ENCODE measurements at regions not wholly inside any gene's neighbourhood (a gene's known extent, or its start where the extent isn't known, plus 50 kb on each side); places are given as distances from the start of the nearest gene placed in this dataset.
"Not testable (repeated sequence)": the region's sequence is repeated elsewhere in the genome, so short reads cannot be mapped to it uniquely, and the experiment has no call there.

DNA sequence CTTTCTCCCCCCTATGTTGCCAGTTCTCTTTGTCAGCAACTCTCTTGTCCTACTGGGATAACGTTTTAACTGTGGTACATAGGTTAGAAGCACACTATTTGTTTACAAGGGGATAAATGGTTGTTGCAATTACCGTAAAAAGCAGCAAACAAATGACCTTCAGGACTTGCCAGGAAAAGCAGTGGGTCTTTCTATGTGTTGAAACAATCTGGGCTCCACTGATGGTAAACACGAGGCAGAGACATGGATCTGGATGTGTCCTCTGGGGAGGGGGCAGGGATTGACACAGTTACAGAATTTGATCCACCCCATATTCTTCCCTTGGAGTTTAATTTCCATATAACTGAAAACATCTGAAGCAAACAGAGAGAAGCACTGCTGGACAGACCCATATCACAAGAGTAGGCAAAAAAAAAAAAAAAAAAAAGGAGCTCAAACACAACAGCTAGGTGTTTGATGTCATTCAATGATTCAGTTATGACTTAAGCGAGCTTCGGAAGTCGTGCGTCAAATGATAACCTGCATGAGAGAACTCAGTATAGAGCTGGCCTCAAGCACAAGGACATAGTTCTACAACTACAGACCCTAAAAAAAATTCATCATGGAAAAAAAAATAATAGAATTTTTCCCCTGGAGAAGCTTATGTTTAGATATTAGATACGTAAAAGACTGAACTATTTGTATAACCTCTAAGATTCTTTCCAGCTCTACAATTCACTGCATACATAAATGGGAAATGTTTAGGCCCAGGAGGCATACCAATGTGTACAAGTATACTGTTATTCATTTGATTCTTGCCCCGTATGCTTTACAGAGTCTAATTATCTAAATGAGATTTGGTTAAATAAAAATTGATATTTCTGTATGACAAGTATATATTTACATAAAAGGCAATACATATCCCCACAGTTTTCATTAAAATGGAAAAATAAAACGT lies 127.7 kb downstream of the ALDH8A1 start:
- DNase-seq = no peak

DNA sequence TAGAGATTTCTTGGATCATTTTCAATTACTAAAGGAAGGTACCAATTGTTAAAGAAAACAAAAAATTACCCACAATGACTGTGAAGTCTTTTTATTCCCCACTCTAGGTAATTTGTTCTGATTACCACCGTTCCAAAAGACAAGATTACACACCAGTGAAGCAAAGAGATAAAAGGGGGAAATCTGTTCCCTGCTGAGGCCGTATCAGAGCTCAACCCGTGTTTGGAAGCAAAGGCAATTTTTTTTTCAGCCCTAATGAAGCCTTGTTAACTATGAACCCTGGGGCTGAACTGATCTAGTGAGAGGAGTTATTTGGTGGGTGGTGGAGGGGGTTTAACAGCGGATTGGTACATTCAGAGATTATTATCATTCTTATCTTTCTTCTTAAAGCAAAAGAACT lies 128.5 kb downstream of the ALDH8A1 start:
- no peak for DNase-seq

DNA sequence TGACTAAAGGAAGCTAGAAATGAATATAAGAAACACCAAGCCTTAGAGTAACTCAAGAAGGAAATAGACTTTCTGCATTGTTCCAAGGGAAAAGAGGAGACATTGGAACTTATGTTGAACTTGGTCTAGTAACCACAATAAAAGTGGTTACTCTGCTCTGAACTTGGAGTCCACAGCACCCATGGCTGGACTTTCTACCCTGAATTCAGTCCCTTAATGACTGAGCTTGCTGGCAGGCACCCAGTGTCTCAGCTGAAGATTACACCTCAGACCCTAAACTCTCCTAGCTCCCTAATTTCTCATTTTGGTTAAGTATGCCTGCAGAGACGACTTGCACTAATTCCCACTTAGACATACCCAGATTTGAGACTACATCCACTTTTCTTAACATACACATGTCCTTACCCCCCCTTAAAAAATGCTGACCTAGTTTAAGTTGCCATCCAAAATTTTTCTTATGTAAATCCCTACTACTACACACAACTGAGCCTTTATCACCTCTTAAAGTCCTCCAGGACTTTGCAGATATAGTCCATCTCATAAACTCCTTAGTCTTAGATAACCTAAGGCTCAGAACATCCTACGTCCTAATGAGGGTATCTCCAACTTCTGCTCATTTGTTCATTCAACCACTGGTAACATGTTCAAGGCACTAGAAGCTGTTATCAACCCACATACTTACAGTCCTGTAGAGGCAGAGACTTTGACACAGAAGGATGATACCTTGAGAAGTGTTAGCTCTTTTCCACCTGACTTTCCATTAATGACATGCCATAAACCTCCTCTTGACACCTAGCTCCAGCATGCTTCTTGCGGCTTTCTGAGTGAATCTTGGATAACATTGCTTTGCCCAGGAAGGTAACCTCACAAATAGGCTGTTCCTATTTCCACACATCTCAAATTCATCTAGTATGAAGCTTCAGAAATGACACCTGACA lies 129.8 kb downstream of the ALDH8A1 start:
- DNase-seq = no peak

DNA sequence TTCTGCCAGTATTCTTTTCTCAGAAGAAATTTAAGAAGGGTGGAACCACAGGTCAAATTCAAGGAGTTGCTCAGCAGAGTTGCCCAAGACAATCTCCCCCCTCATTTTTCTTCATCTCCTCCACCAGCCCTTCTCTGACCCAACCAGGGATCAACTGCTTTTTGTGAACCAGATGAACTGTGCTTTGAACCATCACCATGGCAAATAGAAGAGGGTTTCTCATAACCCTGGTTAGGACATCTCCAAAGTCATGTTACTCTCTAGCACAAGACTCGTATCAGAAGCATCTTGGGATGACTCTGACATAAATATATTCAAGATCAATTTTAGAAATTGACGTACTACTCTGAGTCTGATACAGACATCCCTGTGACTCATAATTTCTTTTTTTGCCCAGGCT lies 130.7 kb downstream of the ALDH8A1 start:
- no peak for DNase-seq

DNA sequence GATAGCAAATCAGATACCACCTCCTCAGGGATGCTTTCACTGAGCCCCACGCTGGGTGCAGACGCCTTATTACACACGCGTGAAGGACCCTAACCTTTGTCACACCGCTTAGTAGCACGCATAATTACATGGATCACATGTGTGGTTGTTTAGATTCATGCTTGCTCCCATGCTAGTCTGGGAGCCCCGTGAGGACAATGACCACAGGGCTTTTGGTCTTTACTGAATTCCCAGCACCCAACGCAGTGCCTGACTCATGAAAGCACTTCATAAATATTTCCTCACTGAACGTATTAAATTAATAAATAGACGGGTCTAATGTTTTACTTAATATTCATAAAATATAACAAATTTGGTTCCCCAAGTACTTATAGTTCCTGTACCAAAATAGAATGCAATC lies 132.5 kb downstream of the ALDH8A1 start:
- DNase-seq = no peak

DNA sequence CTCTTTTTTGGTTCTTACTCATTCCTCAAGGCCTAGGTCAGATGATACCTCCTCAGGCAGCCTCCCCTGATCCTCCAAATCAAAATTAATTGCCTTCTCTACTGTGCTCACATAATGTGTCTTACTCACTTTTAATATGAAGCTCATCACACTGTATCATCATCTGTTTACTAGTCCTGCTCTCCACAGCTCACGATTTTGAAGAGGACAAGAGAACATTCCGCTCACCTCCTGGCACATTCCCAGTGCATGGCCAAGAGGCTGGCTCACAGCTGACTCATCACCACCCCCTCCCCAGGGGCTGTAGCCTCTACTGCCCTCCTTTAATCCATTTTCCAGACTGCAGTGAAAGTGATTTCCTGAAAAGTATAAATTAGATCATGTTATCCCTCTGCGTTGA lies 133.1 kb downstream of the ALDH8A1 start:
- no peak for DNase-seq

DNA sequence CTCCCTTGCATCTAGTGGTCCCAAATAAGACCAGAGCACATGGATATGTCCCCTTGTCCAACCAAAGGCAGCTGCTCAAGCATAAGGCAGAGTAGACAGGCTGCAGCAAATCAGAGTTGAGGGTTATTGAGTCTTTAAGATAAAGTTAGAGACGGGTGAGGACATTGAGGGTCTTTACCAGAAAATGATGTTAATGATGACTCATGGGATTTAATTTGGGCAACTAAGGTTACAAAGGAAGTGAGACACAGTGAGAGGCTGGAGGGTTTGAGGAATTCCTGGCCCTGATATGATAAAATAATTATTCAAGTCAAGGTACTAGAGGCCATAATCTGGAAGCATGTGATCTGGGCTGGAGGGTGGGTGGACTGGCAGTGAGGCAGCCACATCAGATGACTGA lies 133.6 kb downstream of the ALDH8A1 start:
- DNase-seq = no peak

DNA sequence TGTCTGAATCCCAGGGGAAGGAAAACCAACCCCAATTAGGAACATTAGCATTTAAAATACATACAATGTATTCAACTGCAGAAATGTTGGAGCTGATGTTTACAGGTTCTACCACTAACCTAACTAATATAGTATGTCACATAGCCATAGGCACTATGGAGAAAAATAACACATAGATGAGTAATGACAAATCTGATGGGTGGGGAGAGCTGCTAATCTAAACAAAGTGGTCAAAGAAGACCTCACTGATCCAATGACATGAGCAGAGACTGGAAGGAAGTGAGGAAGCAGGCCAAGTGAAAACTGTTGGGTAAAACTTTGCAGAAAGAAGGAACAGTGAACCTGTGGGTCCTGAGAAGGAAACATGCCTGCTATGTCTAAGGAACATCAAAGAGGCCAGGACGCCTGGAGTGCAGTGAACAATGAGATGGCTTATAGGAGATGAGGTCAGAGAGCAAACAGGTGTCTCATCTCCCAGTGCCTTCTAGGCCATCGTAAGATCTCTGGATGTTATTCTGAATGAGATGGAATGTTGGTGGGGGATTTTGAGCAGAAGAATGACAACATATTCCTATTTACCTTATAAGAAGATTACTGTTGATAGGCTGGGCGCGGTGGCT lies 135.7 kb downstream of the ALDH8A1 start:
- DNase-seq = no peak

DNA sequence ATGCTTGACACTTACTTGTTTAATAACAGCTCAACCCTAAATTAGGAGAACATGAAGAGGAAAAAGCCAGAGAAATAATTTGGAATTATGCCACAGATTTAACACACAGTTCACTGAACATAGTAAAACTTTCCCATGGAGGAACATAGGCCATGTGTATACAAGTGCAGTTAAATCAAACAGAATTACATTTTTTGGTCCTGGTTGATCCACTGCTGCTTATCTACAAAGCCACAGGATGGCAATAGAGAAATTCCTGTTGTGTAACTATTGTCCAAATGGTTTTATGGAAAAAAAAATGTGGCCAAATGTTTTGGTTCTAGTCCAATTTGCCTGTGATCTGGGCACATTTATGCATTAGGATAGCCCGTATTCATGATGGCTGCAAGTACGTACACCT lies 136.8 kb downstream of the ALDH8A1 start:
- no peak for DNase-seq

DNA sequence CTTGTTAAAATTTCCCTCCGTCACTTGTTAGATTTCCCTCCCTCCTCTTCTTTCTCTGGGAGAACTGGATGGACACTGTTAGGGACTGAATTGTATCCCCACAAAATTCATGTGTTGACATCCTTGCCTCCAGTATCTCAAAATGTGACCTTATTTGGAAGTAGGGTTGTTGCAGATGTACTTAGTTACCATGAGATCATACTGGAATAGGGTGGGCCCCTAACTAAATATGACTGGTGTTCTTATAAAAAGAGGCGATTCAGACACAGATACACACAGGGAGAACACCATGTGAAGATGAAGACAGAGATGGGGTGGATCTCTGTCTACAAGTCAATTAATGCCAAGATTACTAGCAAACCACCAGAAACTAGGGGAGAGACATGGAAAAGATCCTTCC lies 139.5 kb downstream of the ALDH8A1 start:
- no peak for DNase-seq

DNA sequence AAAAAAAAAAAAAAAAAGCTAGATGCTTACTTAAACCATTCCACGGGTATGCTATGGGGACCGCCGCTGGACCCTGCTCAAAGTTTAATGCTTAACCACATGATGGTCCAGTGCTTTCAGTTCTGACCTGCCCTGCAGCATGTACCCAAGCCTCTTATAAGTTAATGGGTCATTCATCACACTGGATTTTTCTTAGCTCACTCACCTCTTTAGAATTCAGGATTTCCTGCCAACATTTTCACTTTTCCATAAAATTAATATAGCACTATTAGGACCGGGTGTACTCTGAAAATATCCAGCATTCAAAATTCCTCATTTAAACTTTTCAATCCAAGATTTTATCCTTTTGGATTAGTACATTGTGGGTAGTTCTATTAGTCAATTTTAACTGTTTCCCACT lies 140.8 kb downstream of the ALDH8A1 start:
- DNase-seq = no peak

DNA sequence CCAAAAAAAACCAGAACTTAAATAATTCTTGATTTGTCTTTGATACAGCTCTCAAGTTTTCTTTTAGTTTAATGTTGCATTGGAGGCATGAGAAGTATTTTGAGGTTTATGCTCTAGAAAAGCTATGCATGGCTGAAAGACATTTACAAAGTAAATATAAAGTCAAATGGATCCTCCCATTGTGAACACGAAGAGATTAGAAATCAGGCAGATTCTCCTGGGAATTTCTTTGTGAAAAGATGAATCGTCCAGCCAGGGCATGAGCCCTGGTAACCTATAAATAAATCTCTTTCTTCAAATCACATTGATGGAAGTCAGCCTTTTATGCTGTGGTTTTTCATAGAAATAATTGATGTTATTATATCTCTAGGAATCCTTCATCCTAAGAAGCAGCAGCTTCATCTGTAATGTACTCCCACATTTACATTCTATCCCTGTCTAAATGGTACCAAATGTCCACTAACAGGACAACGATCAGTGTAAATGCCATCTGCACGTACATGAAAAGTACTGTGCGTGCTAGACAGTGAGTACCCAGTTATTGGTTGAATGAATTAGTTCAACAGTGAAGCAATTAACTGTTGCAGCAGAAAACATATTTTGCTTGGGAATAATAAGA lies 143.6 kb downstream of the ALDH8A1 start:
- DNase-seq = no peak

DNA sequence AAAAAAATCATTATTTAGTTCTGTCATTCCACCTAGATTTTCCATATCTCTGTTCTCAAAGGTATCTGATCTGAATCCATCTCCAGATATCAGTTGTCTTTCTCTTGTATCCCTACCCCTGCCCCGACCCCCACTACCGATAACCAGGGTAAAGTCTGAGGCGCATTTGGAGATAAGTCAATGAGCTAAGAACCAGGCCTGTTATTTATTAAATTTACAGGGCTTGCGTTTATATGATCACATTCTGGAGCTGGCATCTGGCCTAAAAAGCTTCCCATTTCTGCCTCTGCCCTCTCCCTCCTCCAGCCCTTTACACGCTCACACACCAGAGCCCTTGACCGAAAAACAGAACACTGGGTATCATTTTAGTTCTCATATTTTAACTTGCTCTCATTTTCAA lies 144.7 kb downstream of the ALDH8A1 start:
- no peak for DNase-seq

DNA sequence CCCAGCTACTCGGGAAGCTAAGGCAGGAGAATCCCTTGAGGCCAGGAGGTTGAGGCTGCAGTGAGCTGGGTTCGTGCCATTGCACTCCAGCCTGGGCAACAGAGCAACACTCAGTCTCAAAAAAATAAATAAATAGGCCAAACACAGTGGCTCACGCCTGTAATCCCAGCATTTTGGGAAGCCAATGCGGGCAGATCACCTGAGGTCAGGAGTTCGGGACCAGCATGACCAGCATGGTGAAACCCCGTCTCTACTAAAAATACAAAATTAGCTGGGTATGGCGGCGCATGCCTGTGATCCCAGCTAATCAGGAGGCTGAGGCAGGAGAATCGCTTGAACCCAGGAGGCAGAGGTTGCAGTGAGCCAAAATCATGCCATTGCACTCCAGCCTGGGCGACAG lies 145.6 kb downstream of the ALDH8A1 start:
- DNase-seq = not testable (repeated sequence)

DNA sequence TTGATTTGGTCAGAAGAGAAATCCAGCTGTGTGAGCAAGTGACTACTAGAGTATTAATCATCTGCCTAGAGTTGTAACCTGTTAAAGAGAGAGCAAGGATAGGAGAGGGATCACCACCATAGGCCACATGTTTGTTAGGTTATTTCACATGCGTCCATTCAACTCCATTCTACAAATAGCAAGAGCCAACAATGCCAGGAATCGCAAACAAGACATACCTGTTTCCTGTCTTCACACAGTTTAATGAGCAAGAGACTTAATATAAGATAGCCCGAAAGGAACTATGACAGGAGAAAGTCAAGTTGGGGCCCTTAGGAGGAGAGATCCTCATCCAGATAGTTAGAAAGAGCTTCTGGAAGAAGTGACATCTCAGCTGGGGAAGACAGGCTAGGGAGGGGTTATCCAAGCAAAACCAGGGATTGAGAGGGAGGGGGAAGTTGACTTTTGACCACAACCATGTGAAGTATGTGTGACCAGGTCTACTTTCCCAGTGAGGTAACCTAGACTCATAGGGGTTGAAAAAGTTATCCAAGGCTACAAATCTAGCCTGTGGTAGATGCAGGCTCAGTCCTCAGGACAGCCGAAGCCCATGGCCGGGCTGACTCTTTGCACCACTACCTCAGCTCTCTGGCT lies 147.4 kb downstream of the ALDH8A1 start:
- DNase-seq = no peak

DNA sequence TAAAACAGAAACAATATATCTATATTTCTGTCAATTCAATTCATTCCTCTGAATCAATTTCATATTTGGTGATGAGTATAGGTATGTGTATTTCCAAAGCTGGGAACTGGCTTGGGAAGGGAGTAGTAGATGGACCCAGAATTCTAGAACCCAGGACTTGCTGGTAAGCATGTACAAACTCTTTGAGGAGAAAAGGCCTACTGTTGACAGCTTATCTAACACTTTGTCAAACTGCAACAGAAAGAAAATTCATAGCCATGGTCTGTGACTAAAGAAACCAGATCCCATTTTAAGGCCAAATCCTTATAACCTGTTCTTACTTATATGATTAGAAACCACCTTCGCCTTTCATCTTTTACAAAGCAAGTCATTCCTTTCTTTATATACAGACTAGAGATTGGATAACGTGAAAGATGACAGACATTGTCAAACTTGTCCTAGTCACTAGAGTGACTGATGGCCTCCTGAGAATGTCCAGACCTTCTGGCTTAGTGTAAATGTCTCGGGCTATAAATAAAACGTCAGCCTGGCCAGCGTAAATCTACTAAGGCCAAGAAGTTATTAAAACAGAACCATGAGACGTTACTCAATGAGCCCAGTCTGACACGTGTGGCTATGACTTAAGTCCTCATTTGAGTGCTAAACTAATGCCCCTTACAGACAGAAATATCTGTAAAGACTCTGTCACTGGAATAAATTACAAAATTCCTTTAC lies 152.3 kb downstream of the ALDH8A1 start:
- DNase-seq = no peak

DNA sequence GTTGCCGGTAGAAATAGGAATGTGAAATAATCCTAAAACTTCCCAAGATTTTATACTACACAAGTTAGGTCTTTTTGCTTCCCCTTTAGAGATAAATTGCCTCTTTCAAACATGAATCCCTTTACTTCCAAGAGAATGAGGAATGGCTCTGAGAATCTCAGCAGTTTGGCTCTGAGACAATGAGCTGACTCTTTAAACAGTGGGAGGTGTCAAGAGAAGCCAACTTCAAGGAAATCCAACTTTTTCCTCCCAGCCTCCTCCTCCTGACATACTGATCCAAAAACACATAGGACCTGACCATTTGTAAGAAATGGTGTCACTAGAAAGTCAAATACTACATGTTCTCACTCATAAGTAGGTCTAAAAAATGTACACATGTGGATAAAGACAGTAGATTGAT lies 154.2 kb downstream of the ALDH8A1 start:
- no peak for DNase-seq

DNA sequence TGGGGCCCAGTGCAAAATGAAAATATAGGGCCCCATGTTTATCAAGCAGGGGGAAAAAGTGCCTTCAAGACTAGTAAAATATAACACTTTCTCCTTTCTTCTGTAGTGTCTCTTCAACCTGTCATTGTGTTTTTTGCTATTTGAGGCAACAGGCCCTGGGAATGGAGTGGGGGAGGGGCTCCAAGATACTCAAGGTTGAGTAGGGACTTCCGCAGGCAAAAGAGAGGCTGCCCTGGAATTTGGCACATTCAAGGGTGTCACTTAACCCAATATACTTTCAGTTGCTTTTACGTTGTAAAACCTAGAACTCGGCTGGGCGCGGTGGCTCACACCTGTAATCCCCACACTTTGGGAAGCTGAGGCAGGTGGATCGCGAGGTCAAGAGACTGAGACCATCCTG lies 154.9 kb downstream of the ALDH8A1 start:
- DNase-seq = no peak

DNA sequence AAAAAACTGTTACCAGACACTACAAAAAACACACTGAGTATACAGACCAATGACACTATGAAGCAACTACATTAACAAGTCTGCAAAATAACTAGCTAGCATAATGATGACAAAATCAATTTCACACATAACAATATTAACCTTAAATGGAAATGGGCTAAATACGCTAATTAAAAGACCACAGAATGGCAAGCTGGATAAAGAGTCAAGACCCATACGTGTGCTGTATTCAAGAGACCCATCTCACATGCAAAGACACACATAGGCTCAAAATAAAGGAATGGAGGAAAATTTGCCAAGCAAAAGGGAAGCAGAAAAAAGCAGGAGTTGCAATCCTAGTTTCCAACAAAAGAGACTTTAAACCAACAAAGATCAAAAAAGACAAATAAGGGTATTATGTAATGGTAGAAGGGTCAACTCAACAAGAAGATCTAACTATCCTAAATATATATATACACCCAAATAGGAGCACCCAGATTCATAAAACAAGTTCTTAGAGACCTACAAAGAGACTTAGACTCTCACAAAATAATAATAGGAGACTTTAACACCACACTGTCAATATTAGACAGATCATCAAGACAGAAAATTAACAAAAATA lies 158.6 kb downstream of the ALDH8A1 start:
- DNase-seq = not testable (repeated sequence)

DNA sequence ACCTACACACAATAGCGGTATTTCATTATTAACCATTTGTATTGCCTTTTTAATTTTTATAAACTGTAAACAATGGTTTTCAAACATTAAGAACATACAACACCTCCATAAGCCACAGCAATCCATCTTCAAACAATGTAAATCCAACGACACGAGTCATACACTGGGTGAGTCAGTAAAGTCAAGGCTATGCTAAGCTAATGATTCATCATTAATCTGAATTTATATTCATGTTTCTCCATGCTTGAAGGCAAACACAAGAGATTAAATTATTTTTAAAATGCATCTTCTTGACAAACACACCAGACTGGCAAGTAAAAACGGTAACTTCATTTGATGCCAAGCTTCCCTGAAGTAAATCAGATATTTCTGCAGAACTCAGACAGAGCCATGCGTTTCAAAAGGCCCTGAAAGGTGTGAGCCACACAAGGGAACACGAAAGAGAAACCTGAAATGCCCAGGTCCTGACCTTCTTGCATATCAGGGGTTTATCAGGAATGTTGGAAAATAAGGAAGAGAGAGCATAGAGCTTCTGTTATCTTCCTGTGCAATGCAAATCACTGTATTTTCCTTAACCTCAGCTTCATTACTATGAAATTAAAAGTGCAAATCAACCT lies 162.5 kb downstream of the ALDH8A1 start:
- DNase-seq = no peak

DNA sequence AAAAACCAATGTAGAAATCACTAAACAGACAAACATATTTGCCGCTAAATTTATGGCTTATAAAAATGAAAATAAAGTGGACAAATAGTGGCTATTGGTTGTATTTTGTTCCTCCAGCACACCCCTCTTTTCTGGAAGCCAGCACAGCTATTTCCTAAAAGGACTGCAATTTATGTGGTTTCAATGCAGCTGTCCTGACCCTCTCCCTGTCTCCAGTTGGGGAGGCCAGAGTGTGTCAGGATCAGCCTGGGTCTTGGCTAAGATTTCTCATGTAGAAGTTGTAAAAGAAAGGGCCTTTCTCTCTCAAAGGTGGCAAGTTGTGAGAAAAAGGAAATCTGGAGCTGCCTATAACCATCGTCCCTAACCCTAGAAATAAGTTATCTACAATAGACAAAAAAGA lies 165.6 kb downstream of the ALDH8A1 start:
- DNase-seq = no peak

Measured in stimulated activated CD4-positive, alpha-beta T cell treated with anti-CD3 and anti-CD28 coated beads, Interleukin-15, amount 100 ng/mL, for 24 hours (primary cell).